Colonic mucosa (tissue), 4 donors: ENCODE measurements at regions not wholly inside any gene's neighbourhood (a gene's known extent, or its start where the extent isn't known, plus 50 kb on each side); places are given as distances from the start of the nearest gene placed in this dataset.

Source experiments
- DNase-seq: peaks from one replicate; pipeline ENCODE4 v3.0.0-alpha.2; 2020
- H3K27ac ChIP-seq: fragments of 200-600 bp; one replicate; pipeline ENCODE4 v1.8.0; 2021
- H3K27me3 ChIP-seq: fragments of 200-600 bp; one replicate; pipeline ENCODE4 v1.8.0; 2021
- H3K36me3 ChIP-seq: fragments of 200-600 bp; one replicate; pipeline ENCODE4 v1.8.0; 2021
- H3K4me1 ChIP-seq: fragments of 200-600 bp; one replicate; pipeline ENCODE4 v1.8.0; 2021; ENCODE audit warnings: mild to moderate bottlenecking
- H3K4me3 ChIP-seq: fragments of 200-600 bp; one replicate; pipeline ENCODE4 v1.8.0; 2021
- H3K9ac ChIP-seq, 2 donors: one replicate each; pipeline ENCODE4 v1.7.0; 2013; ENCODE audit warnings: control low read depth in 2 of 2, low read depth in 2 of 2, low read length in 2 of 2
- H3K9me3 ChIP-seq: fragments of 200-600 bp; one replicate; pipeline ENCODE4 v1.8.0; 2021
- CTCF ChIP-seq: fragments of 200-600 bp; IDR thresholded peaks from one replicate; pipeline ENCODE4 v1.8.0; 2022; ENCODE audit warnings: antibody characterized with exemption, mild to moderate bottlenecking
- intact Hi-C: fragments of 100-400 bp; cut with DNase I; formaldehyde crosslinking; loops from one replicate; pipeline ENCODE4 v1.14.1; 2022
- donor health status: healthy.
- donor health status: DM: no; HTN: no; CAD: no.
- donor health status: DM: no; HTN: no; CAD: no.

GRCh38 chr14:27222671-27223070, 624.8 kb upstream of the NOVA1 start:
- H3K4me1 ChIP-seq = no peaks in the 10 kb centered on the region
- H3K27me3 ChIP-seq = no peaks in the 10 kb centered on the region
- no peak overlapping the region for H3K27ac ChIP-seq
- H3K36me3 ChIP-seq = no peaks in the 10 kb centered on the region
- no peak overlapping the region for H3K9ac ChIP-seq
- no peak for DNase-seq
- intact Hi-C loops = no loop called here
- TF ChIP-seq CTCF = no peak
- H3K9me3 ChIP-seq = no peaks in the 10 kb centered on the region
- H3K4me3 ChIP-seq = no peak overlapping the region

GRCh38 chr14:27223906-27224305, 626.1 kb upstream of the NOVA1 start:
- Histone ChIP-seq H3K9ac (no peak overlapping the region), H3K4me1 (no peaks in the 10 kb centered on the region), H3K36me3 (no peaks in the 10 kb centered on the region), H3K9me3 (no peaks in the 10 kb centered on the region), H3K27ac (no peak overlapping the region), H3K4me3 (no peak overlapping the region), H3K27me3 (no peaks in the 10 kb centered on the region)
- TF ChIP-seq CTCF = no peak
- no peak for DNase-seq
- intact Hi-C loops = no loop called here

- H3K9me3 ChIP-seq = no peaks in the 10 kb centered on the region
- DNase-seq = no peak
- H3K27me3 ChIP-seq = no peaks in the 10 kb centered on the region
- no peaks in the 10 kb centered on the region for H3K4me1 ChIP-seq
- no peaks in the 10 kb centered on the region for H3K36me3 ChIP-seq
- no peak overlapping the region for H3K27ac ChIP-seq
- no peak for TF ChIP-seq CTCF
- intact Hi-C loops = no loop called here
- H3K9ac ChIP-seq = no peak overlapping the region
- no peak overlapping the region for H3K4me3 ChIP-seq
These were observed 630.2 kb upstream of the NOVA1 start for GRCh38 chr14:27228053-27228452.

- Histone ChIP-seq H3K27me3 (no peaks in the 10 kb centered on the region), H3K9ac (no peak overlapping the region), H3K36me3 (no peaks in the 10 kb centered on the region), H3K4me3 (no peak overlapping the region), H3K4me1 (no peaks in the 10 kb centered on the region), H3K27ac (no peak overlapping the region), H3K9me3 (no peaks in the 10 kb centered on the region)
- intact Hi-C loops = no loop called here
- no peak for DNase-seq
- no peak for TF ChIP-seq CTCF
These were observed 636.5 kb upstream of the NOVA1 start for GRCh38 chr14:27234331-27234730.

GRCh38 chr14:27236601-27237000, 638.8 kb upstream of the NOVA1 start:
- intact Hi-C loops = no loop called here
- DNase-seq = no peak
- no peak overlapping the region for H3K4me3 ChIP-seq

More at GRCh38 chr14:27236601-27237000, 638.8 kb upstream of the NOVA1 start:
- Histone ChIP-seq H3K27ac (no peak overlapping the region), H3K9me3 (no peaks in the 10 kb centered on the region), H3K9ac (no peak overlapping the region), H3K4me1 (no peaks in the 10 kb centered on the region), H3K36me3 (no peaks in the 10 kb centered on the region), H3K27me3 (no peaks in the 10 kb centered on the region)
- no peak for TF ChIP-seq CTCF
